Calu3 (cell line): ENCODE measurements at regions not wholly inside any gene's neighbourhood (a gene's known extent, or its start where the extent isn't known, plus 50 kb on each side); places are given as distances from the start of the nearest gene placed in this dataset.

Experiments
- BruUV-seq: library from RNA; stranded (reverse); fragments of 400-500 nt; replicated peaks from 2 replicates; lab custom pipeline; 2021; lab: Mats Ljungman, UMichigan
- CTCF ChIA-PET: fragments of 300-600 bp; sonication (Branson Sonifier 250); formaldehyde crosslinking; loops from one replicate; lab custom pipeline; 2022; ENCODE audit warnings: antibody characterized with exemption; lab: Charles Lee
- DNase-seq: peaks from one replicate; pipeline ENCODE4 v3.0.0; 2022
- H3K27ac Mint-ChIP-seq: one replicate; pipeline ENCODE4 v1.8.0; 2022; ENCODE audit warnings: mixed read lengths; ENCODE audit not compliant: unreplicated experiment
- H3K27me3 Mint-ChIP-seq: one replicate; pipeline ENCODE4 v1.8.0; 2022; ENCODE audit warnings: mixed read lengths; ENCODE audit not compliant: unreplicated experiment
- H3K36me3 Mint-ChIP-seq: one replicate; pipeline ENCODE4 v1.8.0; 2022; ENCODE audit warnings: mild to moderate bottlenecking, moderate library complexity, mixed read lengths; ENCODE audit not compliant: insufficient read depth, unreplicated experiment
- H3K4me1 Mint-ChIP-seq: one replicate; pipeline ENCODE4 v1.8.0; 2022; ENCODE audit warnings: mild to moderate bottlenecking, low read depth, mixed read lengths; ENCODE audit not compliant: unreplicated experiment
- H3K4me3 Mint-ChIP-seq: one replicate; pipeline ENCODE4 v1.8.0; 2022; ENCODE audit warnings: mild to moderate bottlenecking, low read depth, moderate library complexity, mixed read lengths; ENCODE audit not compliant: unreplicated experiment
- H3K9me3 Mint-ChIP-seq: one replicate; pipeline ENCODE4 v1.8.0; 2022; ENCODE audit warnings: low read depth, mixed read lengths; ENCODE audit not compliant: unreplicated experiment
- CTCF ChIP-seq: fragments of 200-600 bp; IDR thresholded peaks from one replicate; pipeline ENCODE4 v1.8.0; 2022; ENCODE audit warnings: antibody characterized with exemption; ENCODE audit not compliant: unreplicated experiment
- intact Hi-C: fragments of 100-400 bp; cut with micrococcal nuclease; formaldehyde crosslinking; loops from one replicate; pipeline ENCODE4 v1.10.0; 2022; ENCODE audit not compliant: unreplicated experiment

- Mint-ChIP-seq H3K27ac (no peak overlapping the region), H3K9me3 (peaks cover 5% of the 10 kb centered on the region), H3K36me3 (no peaks in the 10 kb centered on the region), H3K27me3 (no peaks in the 10 kb centered on the region), H3K4me3 (no peak overlapping the region), H3K4me1 (no peaks in the 10 kb centered on the region)
- DNase-seq, result no peak
- BruUV-seq, result no TSS peak
- no peak for TF ChIP-seq CTCF
- CTCF ChIA-PET, result no interaction called here
- intact Hi-C loops, result no loop called here
These were observed 580.7 kb downstream of the RFPL4B start for GRCh38 chr6:112927641-112928320.

- Mint-ChIP-seq H3K4me3 (no peak overlapping the region), H3K27ac (no peak overlapping the region), H3K4me1 (no peaks in the 10 kb centered on the region), H3K36me3 (no peaks in the 10 kb centered on the region), H3K9me3 (peaks cover 2% of the 10 kb centered on the region), H3K27me3 (no peaks in the 10 kb centered on the region)
- intact Hi-C loops, result loop anchor here (10.0 kb wide), 1 partner anchor 1265 kb away; no protein-coding TSS in a partner anchor
- CTCF ChIA-PET, result no interaction called here
- no TSS peak for BruUV-seq
- no peak for DNase-seq
- no peak for TF ChIP-seq CTCF
These were observed 582.5 kb downstream of the RFPL4B start for GRCh38 chr6:112929641-112930040.

GRCh38 chr6:112931832-112932231, 584.7 kb downstream of the RFPL4B start:
- BruUV-seq, result no TSS peak
- Mint-ChIP-seq H3K27me3 (no peaks in the 10 kb centered on the region), H3K4me3 (no peak overlapping the region), H3K36me3 (no peaks in the 10 kb centered on the region), H3K9me3 (peaks cover 2% of the 10 kb centered on the region), H3K27ac (no peak overlapping the region), H3K4me1 (no peaks in the 10 kb centered on the region)
- no peak for TF ChIP-seq CTCF
- intact Hi-C loops, result loop anchor here (10.0 kb wide), 1 partner anchor 1263 kb away; no protein-coding TSS in a partner anchor
- no peak for DNase-seq
- CTCF ChIA-PET, result no interaction called here

GRCh38 chr6:112933947-112934346, 586.8 kb downstream of the RFPL4B start:
- Mint-ChIP-seq H3K4me1 (no peaks in the 10 kb centered on the region), H3K4me3 (no peak overlapping the region), H3K27ac (no peak overlapping the region), H3K9me3 (no peaks in the 10 kb centered on the region), H3K27me3 (no peaks in the 10 kb centered on the region), H3K36me3 (no peaks in the 10 kb centered on the region)
- BruUV-seq, result no TSS peak
- intact Hi-C loops, result loop anchor here (10.0 kb wide), 1 partner anchor 1261 kb away; no protein-coding TSS in a partner anchor
- no peak for TF ChIP-seq CTCF
- CTCF ChIA-PET, result no interaction called here
- DNase-seq, result no peak
